ENCODE measurements at regions not wholly inside any gene's neighbourhood (a gene's known extent, or its start where the extent isn't known, plus 50 kb on each side); places are given as distances from the start of the nearest gene placed in this dataset.

GRCh38 chr12:111250251-111250881 is 118.5 kb downstream of the PHETA1 start:
- Histone ChIP-seq H3K9me3 (ENCODE audit: low read length) (no peaks in the 10 kb centered on the region), H3K4me2 (ENCODE audit: low read length) (no peak overlapping the region), H3K4me3 (ENCODE audit: low read length) (peak overlapping the region; percentile 53), H3K27ac (ENCODE audit: low read length) (peak overlapping the region; percentile 98), H3F3A (ENCODE audit: insufficient read depth, low read length, poor library complexity, severe bottlenecking) (peaks cover 10% of the 10 kb centered on the region), H4K20me1 (ENCODE audit: insufficient read depth) (no peaks in the 10 kb centered on the region), H3K36me3 (ENCODE audit: insufficient read depth, low read length) (no peaks in the 10 kb centered on the region), H2AFZ (ENCODE audit: low read depth, low read length) (peak overlapping the region; percentile 75), H3K9ac (ENCODE audit: low read length) (peak overlapping the region; percentile 70), H3K79me2 (replicated peaks; ENCODE audit: insufficient read depth, low read length) (no peaks in the 10 kb centered on the region), H3K9me2 (ENCODE audit: insufficient read depth, low read length) (no peaks in the 10 kb centered on the region), H3K27me3 (ENCODE audit: insufficient read depth, low read depth, low read length) (no peaks in the 10 kb centered on the region)
- no peak for TF ChIP-seq MXI1 (conservative IDR thresholded peaks at IDR 0.05; ENCODE audit: poor library complexity, severe bottlenecking)
- no peak for TF ChIP-seq CTCF (IDR thresholded peaks at IDR 0.05; ENCODE audit: poor library complexity, severe bottlenecking)
- no peak for TF ChIP-seq POLR2AphosphoS5 (IDR thresholded peaks at IDR 0.05)
- TF ChIP-seq RAD21 (conservative IDR thresholded peaks at IDR 0.05): no peak
- no peak for TF ChIP-seq TAF1 (IDR thresholded peaks at IDR 0.05; ENCODE audit: low read depth)
- TF ChIP-seq REST (IDR thresholded peaks at IDR 0.05; ENCODE audit: borderline replicate concordance): no peak
- no peak for TF ChIP-seq EP300 (conservative IDR thresholded peaks at IDR 0.05; ENCODE audit: poor library complexity, severe bottlenecking)
- TF ChIP-seq EZH2 (IDR thresholded peaks at IDR 0.05; ENCODE audit: borderline replicate concordance, insufficient read depth, low read length, poor library complexity, severe bottlenecking): no peak
- no peak for TF ChIP-seq SMC3 (conservative IDR thresholded peaks at IDR 0.05; ENCODE audit: poor library complexity)

GRCh38 chr12:111249757-111250156 is 119.1 kb downstream of the PHETA1 start:
- no peaks in the 10 kb centered on the region for H3K36me3 ChIP-seq (ENCODE audit: insufficient read depth, low read length)
- H2AFZ ChIP-seq (ENCODE audit: low read depth, low read length): no peak overlapping the region
- peak overlapping the region; percentile 98 for H3K27ac ChIP-seq (ENCODE audit: low read length)
- no peaks in the 10 kb centered on the region for H3K79me2 ChIP-seq (replicated peaks; ENCODE audit: insufficient read depth, low read length)
- H3K9ac ChIP-seq (ENCODE audit: low read length): peak overlapping the region; percentile 70
- peaks cover 10% of the 10 kb centered on the region for H3F3A ChIP-seq (ENCODE audit: insufficient read depth, low read length, poor library complexity, severe bottlenecking)
- no peaks in the 10 kb centered on the region for H3K9me2 ChIP-seq (ENCODE audit: insufficient read depth, low read length)
- H3K4me2 ChIP-seq (ENCODE audit: low read length): no peak overlapping the region
- no peak for TF ChIP-seq REST (IDR thresholded peaks at IDR 0.05; ENCODE audit: borderline replicate concordance)
- TF ChIP-seq EP300 (conservative IDR thresholded peaks at IDR 0.05; ENCODE audit: poor library complexity, severe bottlenecking): no peak
- no peak for TF ChIP-seq POLR2AphosphoS5 (IDR thresholded peaks at IDR 0.05)
- no peak for TF ChIP-seq TAF1 (IDR thresholded peaks at IDR 0.05; ENCODE audit: low read depth)
- TF ChIP-seq SMC3 (conservative IDR thresholded peaks at IDR 0.05; ENCODE audit: poor library complexity): no peak
- TF ChIP-seq RAD21 (conservative IDR thresholded peaks at IDR 0.05): no peak
- no peak for TF ChIP-seq CTCF (IDR thresholded peaks at IDR 0.05; ENCODE audit: poor library complexity, severe bottlenecking)
- no peak for TF ChIP-seq MXI1 (conservative IDR thresholded peaks at IDR 0.05; ENCODE audit: poor library complexity, severe bottlenecking)
- TF ChIP-seq EZH2 (IDR thresholded peaks at IDR 0.05; ENCODE audit: borderline replicate concordance, insufficient read depth, low read length, poor library complexity, severe bottlenecking): no peak
- no peaks in the 10 kb centered on the region for H4K20me1 ChIP-seq (ENCODE audit: insufficient read depth)
- H3K27me3 ChIP-seq (ENCODE audit: insufficient read depth, low read depth, low read length): no peaks in the 10 kb centered on the region
- H3K4me3 ChIP-seq (ENCODE audit: low read length): no peak overlapping the region
- no peaks in the 10 kb centered on the region for H3K9me3 ChIP-seq (ENCODE audit: low read length)
